SK-N-SH treated with all-trans-retinoic acid at 6 μM for 48 hours (cell line): ENCODE measurements at regions not wholly inside any gene's neighbourhood (a gene's known extent, or its start where the extent isn't known, plus 50 kb on each side); places are given as distances from the start of the nearest gene placed in this dataset.

ENCODE experiments used
- ATAC-seq: fragments of 200-7000 bp; cut with Tn5 transposase; 3 replicates; pipeline ENCODE4 v1.9.1; 2020; ENCODE audit warnings: mild to moderate bottlenecking, moderate library complexity
- ARNTL ChIP-seq: fragments of 450-650 bp; formaldehyde crosslinking; IDR thresholded peaks from 2 replicates; pipeline ENCODE4 v1.5.0; 2020; ENCODE audit warnings: low read depth, mild to moderate bottlenecking, moderate library complexity, borderline replicate concordance
- BACH2 ChIP-seq: fragments of 250-450 bp; sonication (Bioruptor Pico); IDR thresholded peaks from 2 replicates; pipeline ENCODE4 v1.9.0; 2021; ENCODE audit warnings: mild to moderate bottlenecking, borderline replicate concordance
- CSDC2 ChIP-seq: fragments of 250-450 bp; sonication (Bioruptor Pico); IDR thresholded peaks from 2 replicates; pipeline ENCODE4 v1.5.0; 2020; ENCODE audit warnings: mild to moderate bottlenecking, moderate library complexity
- ESRRG ChIP-seq: fragments of 250-450 bp; sonication (Bioruptor Pico); IDR thresholded peaks from 2 replicates; pipeline ENCODE4 v1.6.1; 2021; ENCODE audit warnings: mild to moderate bottlenecking
- GLIS3 ChIP-seq: fragments of 250-450 bp; sonication (Bioruptor Pico); IDR thresholded peaks from 2 replicates; pipeline ENCODE4 v1.5.0; 2020; ENCODE audit warnings: mild to moderate bottlenecking, moderate library complexity
- ISL1 ChIP-seq: fragments of 250-450 bp; sonication (Bioruptor Pico); IDR thresholded peaks from 2 replicates; pipeline ENCODE4 v2.1.2; 2022; ENCODE audit warnings: mild to moderate bottlenecking, moderate library complexity
- OSR1 ChIP-seq: fragments of 250-450 bp; sonication (Bioruptor Pico); IDR thresholded peaks from 2 replicates; pipeline ENCODE4 v1.8.0; 2022; ENCODE audit warnings: moderate library complexity, mild to moderate bottlenecking, inconsistent platforms
- PPARA ChIP-seq: fragments of 250-450 bp; sonication (Bioruptor Pico); IDR thresholded peaks from 2 replicates; pipeline ENCODE4 v1.5.0; 2020; ENCODE audit warnings: mild to moderate bottlenecking, borderline replicate concordance
- RARB ChIP-seq: fragments of 250-450 bp; sonication (Bioruptor Pico); IDR thresholded peaks from 2 replicates; pipeline ENCODE4 v1.8.0; 2021; ENCODE audit warnings: mild to moderate bottlenecking, moderate library complexity
- SNAI2 ChIP-seq: fragments of 250-450 bp; sonication (Bioruptor Pico); IDR thresholded peaks from 2 replicates; pipeline ENCODE4 v1.5.0; 2020; ENCODE audit warnings: mild to moderate bottlenecking, moderate library complexity
- TOX ChIP-seq: fragments of 250-450 bp; sonication (Bioruptor Pico); IDR thresholded peaks from 2 replicates; pipeline ENCODE4 v1.8.0; 2021; ENCODE audit warnings: mild to moderate bottlenecking, moderate library complexity, borderline replicate concordance
- ZC3H10 ChIP-seq: fragments of 250-450 bp; sonication (Bioruptor Pico); IDR thresholded peaks from 2 replicates; pipeline ENCODE4 v1.5.1; 2021; ENCODE audit warnings: mild to moderate bottlenecking, moderate library complexity
- ZFP3 ChIP-seq: fragments of 250-450 bp; sonication (Bioruptor Pico); IDR thresholded peaks from 2 replicates; pipeline ENCODE4 v1.5.0; 2020; ENCODE audit warnings: mild to moderate bottlenecking, moderate library complexity
- ZFP30 ChIP-seq: fragments of 450-650 bp; formaldehyde crosslinking; IDR thresholded peaks from 2 replicates; pipeline ENCODE4 v1.5.0; 2022; ENCODE audit warnings: mild to moderate bottlenecking, moderate library complexity
- ZNF70 ChIP-seq: fragments of 450-650 bp; formaldehyde crosslinking; IDR thresholded peaks from 2 replicates; pipeline ENCODE4 v1.5.0; 2020; ENCODE audit warnings: mild to moderate bottlenecking, moderate library complexity
- ZNF8 ChIP-seq: fragments of 450-650 bp; formaldehyde crosslinking; IDR thresholded peaks from 2 replicates; pipeline ENCODE4 v1.5.0; 2020; ENCODE audit warnings: mild to moderate bottlenecking, moderate library complexity
- TF ChIP-seq, protein P1 (sequence below): fragments of 250-450 bp; sonication (Bioruptor Pico); IDR thresholded peaks from 2 replicates; pipeline ENCODE4 v1.8.0; 2021; ENCODE audit warnings: low read depth, mild to moderate bottlenecking, moderate library complexity, borderline replicate concordance
- TF ChIP-seq, protein P2 (sequence below): fragments of 250-450 bp; sonication (Bioruptor Pico); IDR thresholded peaks from 2 replicates; pipeline ENCODE4 v1.5.1; 2020; ENCODE audit warnings: low read depth, mild to moderate bottlenecking, moderate library complexity
- TF ChIP-seq, protein P3 (sequence below): fragments of 250-450 bp; sonication (Bioruptor Pico); IDR thresholded peaks from 2 replicates; pipeline ENCODE4 v1.8.0; 2020; ENCODE audit warnings: mild to moderate bottlenecking, moderate library complexity, borderline replicate concordance
- TF ChIP-seq, protein P4 (sequence below): fragments of 250-450 bp; sonication (Bioruptor Pico); IDR thresholded peaks from 2 replicates; pipeline ENCODE4 v1.5.1; 2021; ENCODE audit warnings: mild to moderate bottlenecking, moderate library complexity
- TF ChIP-seq, protein P5 (sequence below): fragments of 250-450 bp; sonication (Bioruptor Pico); IDR thresholded peaks from 2 replicates; pipeline ENCODE4 v1.5.0; 2020; ENCODE audit warnings: mild to moderate bottlenecking, moderate library complexity

DNA sequence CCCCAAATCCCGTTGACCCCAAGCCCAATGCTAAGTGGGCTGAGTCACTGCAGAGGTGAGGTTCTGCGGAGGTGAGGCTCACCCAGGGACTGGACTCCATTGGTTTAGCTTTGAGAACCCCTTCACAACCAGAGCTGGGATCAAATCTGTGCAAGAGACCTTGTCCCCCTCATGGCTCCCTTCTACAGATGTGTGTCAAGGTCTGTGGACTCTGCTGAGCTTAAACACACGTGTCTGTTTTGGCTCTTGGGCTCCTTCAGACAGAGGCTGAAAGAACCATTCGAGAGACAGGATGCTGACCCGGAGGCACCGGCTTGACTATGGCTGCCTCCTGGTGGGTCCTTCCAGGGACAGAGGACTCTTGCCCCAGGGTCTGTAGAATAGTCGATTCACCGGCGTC lies 190.3 kb downstream of the LPIN1 start:
- TF ChIP-seq ZNF8 (no peak), ZFP3 (no peak), OSR1 (CRISPR knock-in tag) (no peak), ZFP30 (CRISPR knock-in tag) (no peak), ZNF70 (CRISPR knock-in tag) (no peak), ARNTL (CRISPR knock-in tag) (no peak), TOX (CRISPR knock-in tag) (no peak), PPARA (no peak), BACH2 (CRISPR knock-in tag) (no peak)
- TF ChIP-seq, protein P1, sequence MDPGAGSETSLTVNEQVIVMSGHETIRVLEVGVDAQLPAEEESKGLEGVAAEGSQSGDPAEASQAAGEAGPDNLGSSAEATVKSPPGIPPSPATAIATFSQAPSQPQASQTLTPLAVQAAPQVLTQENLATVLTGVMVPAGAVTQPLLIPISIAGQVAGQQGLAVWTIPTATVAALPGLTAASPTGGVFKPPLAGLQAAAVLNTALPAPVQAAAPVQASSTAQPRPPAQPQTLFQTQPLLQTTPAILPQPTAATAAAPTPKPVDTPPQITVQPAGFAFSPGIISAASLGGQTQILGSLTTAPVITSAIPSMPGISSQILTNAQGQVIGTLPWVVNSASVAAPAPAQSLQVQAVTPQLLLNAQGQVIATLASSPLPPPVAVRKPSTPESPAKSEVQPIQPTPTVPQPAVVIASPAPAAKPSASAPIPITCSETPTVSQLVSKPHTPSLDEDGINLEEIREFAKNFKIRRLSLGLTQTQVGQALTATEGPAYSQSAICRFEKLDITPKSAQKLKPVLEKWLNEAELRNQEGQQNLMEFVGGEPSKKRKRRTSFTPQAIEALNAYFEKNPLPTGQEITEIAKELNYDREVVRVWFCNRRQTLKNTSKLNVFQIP: no peak
- TF ChIP-seq, all 23 proteins: peak for 0
- no peak for ATAC-seq

DNA sequence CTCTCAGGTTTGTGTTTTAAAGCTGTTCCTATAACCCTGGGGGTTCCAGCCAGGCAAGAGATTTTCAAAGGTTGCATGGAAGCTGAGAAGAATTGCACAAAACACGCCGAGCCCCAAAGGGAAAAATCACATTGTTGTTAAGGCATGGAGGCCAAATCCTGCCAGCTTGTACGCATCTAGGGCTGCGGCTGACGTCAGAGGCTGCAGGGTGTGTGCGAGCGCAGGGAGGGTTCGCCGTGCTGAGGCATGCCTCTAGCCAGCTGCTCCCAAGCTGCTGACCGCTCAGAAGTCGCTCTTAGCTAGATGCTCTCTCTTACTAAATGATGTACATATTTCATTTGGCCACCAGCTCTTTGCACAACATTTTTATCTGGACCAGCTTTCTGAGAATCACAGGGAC lies 191.8 kb downstream of the LPIN1 start:
- ATAC-seq: no peak
- TF ChIP-seq TOX (CRISPR knock-in tag): no peak
- TF ChIP-seq GLIS3 (CRISPR knock-in tag): no peak
- no peak for TF ChIP-seq OSR1 (CRISPR knock-in tag)

DNA sequence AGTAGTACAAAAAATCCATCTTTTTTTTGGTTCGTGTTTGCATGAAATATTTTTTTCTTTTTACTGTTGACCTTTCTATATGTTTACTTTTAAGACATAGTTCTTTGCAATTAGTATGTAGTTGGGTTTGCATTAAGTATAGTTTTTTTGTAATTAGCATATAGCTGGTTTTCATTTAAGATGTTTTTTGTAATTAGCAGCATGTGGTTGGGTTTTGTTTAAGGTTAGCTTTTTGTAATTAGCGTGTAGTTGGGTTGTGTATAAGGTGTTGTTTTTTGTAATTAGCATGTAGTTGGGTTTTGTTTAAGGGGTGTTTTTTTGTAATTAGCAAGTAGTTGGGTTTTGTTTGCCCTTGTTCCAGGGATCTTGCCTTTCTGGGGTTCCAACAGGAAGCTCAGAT lies 193.1 kb downstream of the LPIN1 start:
- TF ChIP-seq, protein P2, sequence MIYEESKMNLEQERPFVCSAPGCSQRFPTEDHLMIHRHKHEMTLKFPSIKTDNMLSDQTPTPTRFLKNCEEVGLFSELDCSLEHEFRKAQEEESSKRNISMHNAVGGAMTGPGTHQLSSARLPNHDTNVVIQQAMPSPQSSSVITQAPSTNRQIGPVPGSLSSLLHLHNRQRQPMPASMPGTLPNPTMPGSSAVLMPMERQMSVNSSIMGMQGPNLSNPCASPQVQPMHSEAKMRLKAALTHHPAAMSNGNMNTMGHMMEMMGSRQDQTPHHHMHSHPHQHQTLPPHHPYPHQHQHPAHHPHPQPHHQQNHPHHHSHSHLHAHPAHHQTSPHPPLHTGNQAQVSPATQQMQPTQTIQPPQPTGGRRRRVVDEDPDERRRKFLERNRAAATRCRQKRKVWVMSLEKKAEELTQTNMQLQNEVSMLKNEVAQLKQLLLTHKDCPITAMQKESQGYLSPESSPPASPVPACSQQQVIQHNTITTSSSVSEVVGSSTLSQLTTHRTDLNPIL (CRISPR knock-in tag): no peak
- TF ChIP-seq, protein P1: no peak
- TF ChIP-seq OSR1 (CRISPR knock-in tag) (no peak), ZFP3 (no peak), ZNF70 (CRISPR knock-in tag) (no peak), CSDC2 (CRISPR knock-in tag) (no peak), RARB (CRISPR knock-in tag) (no peak), GLIS3 (CRISPR knock-in tag) (no peak), ISL1 (CRISPR knock-in tag) (no peak), SNAI2 (CRISPR knock-in tag) (no peak), ZC3H10 (CRISPR knock-in tag) (no peak), BACH2 (CRISPR knock-in tag) (no peak), ESRRG (no peak), ZNF8 (no peak)
- TF ChIP-seq, protein P3, sequence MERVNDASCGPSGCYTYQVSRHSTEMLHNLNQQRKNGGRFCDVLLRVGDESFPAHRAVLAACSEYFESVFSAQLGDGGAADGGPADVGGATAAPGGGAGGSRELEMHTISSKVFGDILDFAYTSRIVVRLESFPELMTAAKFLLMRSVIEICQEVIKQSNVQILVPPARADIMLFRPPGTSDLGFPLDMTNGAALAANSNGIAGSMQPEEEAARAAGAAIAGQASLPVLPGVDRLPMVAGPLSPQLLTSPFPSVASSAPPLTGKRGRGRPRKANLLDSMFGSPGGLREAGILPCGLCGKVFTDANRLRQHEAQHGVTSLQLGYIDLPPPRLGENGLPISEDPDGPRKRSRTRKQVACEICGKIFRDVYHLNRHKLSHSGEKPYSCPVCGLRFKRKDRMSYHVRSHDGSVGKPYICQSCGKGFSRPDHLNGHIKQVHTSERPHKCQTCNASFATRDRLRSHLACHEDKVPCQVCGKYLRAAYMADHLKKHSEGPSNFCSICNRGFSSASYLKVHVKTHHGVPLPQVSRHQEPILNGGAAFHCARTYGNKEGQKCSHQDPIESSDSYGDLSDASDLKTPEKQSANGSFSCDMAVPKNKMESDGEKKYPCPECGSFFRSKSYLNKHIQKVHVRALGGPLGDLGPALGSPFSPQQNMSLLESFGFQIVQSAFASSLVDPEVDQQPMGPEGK (CRISPR knock-in tag): no peak
- TF ChIP-seq, protein P4, sequence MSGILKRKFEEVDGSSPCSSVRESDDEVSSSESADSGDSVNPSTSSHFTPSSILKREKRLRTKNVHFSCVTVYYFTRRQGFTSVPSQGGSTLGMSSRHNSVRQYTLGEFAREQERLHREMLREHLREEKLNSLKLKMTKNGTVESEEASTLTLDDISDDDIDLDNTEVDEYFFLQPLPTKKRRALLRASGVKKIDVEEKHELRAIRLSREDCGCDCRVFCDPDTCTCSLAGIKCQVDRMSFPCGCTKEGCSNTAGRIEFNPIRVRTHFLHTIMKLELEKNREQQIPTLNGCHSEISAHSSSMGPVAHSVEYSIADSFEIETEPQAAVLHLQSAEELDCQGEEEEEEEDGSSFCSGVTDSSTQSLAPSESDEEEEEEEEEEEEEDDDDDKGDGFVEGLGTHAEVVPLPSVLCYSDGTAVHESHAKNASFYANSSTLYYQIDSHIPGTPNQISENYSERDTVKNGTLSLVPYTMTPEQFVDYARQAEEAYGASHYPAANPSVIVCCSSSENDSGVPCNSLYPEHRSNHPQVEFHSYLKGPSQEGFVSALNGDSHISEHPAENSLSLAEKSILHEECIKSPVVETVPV: no peak
- TF ChIP-seq, protein P5, sequence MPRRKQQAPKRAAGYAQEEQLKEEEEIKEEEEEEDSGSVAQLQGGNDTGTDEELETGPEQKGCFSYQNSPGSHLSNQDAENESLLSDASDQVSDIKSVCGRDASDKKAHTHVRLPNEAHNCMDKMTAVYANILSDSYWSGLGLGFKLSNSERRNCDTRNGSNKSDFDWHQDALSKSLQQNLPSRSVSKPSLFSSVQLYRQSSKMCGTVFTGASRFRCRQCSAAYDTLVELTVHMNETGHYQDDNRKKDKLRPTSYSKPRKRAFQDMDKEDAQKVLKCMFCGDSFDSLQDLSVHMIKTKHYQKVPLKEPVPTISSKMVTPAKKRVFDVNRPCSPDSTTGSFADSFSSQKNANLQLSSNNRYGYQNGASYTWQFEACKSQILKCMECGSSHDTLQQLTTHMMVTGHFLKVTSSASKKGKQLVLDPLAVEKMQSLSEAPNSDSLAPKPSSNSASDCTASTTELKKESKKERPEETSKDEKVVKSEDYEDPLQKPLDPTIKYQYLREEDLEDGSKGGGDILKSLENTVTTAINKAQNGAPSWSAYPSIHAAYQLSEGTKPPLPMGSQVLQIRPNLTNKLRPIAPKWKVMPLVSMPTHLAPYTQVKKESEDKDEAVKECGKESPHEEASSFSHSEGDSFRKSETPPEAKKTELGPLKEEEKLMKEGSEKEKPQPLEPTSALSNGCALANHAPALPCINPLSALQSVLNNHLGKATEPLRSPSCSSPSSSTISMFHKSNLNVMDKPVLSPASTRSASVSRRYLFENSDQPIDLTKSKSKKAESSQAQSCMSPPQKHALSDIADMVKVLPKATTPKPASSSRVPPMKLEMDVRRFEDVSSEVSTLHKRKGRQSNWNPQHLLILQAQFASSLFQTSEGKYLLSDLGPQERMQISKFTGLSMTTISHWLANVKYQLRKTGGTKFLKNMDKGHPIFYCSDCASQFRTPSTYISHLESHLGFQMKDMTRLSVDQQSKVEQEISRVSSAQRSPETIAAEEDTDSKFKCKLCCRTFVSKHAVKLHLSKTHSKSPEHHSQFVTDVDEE (CRISPR knock-in tag): no peak
- TF ChIP-seq, all 23 proteins: peak for 0
- no peak for ATAC-seq
